PC-3 (cell line): ENCODE measurements at regions not wholly inside any gene's neighbourhood (a gene's known extent, or its start where the extent isn't known, plus 50 kb on each side); places are given as distances from the start of the nearest gene placed in this dataset.
A peak's percentile ranks its signal among the peaks of the same experiment; 100 is the strongest.
"Not testable (repeated sequence)": the region's sequence is repeated elsewhere in the genome, so short reads cannot be mapped to it uniquely, and the experiment has no call there.

Experiments used
- ATAC-seq: fragments of 200-7000 bp; cut with Tn5 transposase; 2 replicates; pipeline ENCODE4 v1.9.1; 2020; ENCODE audit warnings: mild to moderate bottlenecking, moderate library complexity
- BruUV-seq: library from RNA; stranded (reverse); fragments of 400-500 nt; replicated peaks from 2 replicates; lab custom pipeline; 2021; lab: Mats Ljungman, UMichigan
- CTCF ChIA-PET: fragments of 300-600 bp; sonication (Branson Sonifier 250); formaldehyde crosslinking; loops from one replicate; lab custom pipeline; 2022; ENCODE audit warnings: antibody characterized with exemption; lab: Charles Lee
- POLR2A ChIA-PET: fragments of 300-600 bp; sonication (Branson Sonifier 250); formaldehyde crosslinking; loops from one replicate; lab custom pipeline; 2022; ENCODE audit warnings: antibody characterized with exemption; ENCODE audit not compliant: unreplicated experiment; lab: Charles Lee
- DNase-seq: peaks from one replicate; pipeline ENCODE4 v3.0.0-alpha.2; 2015
- H2AFZ ChIP-seq: fragments of 300-600 bp; sonication (generic); 2 replicates; pipeline ENCODE4 v1.6.0; 2016; ENCODE audit warnings: antibody characterized with exemption, low read length
- H3F3A ChIP-seq: fragments of 300-600 bp; sonication (generic); one replicate; pipeline ENCODE4 v1.6.0; 2017; ENCODE audit warnings: antibody characterized with exemption, low read length, control low read depth, mild to moderate bottlenecking; ENCODE audit not compliant: unreplicated experiment
- H3K27ac ChIP-seq: fragments of 300-600 bp; sonication (generic); 2 replicates; pipeline ENCODE4 v1.5.1; 2016; ENCODE audit warnings: mild to moderate bottlenecking, low read length
- H3K27me3 ChIP-seq: fragments of 300-600 bp; sonication (generic); 2 replicates; pipeline ENCODE4 v1.6.1; 2016; ENCODE audit warnings: low read length, mixed read lengths
- H3K36me3 ChIP-seq: fragments of 300-600 bp; sonication (generic); 2 replicates; pipeline ENCODE4 v1.6.1; 2016; ENCODE audit warnings: low read depth, mixed run types, low read length, mixed read lengths
- H3K4me1 ChIP-seq: fragments of 300-600 bp; sonication (generic); 2 replicates; pipeline ENCODE4 v1.5.1; 2016; ENCODE audit warnings: low read length; ENCODE audit not compliant: insufficient read depth
- H3K4me2 ChIP-seq: fragments of 300-600 bp; sonication (generic); 2 replicates; pipeline ENCODE4 v1.6.0; 2016; ENCODE audit warnings: low read length
- H3K4me3 ChIP-seq: fragments of 300-600 bp; sonication (generic); 2 replicates; pipeline ENCODE4 v1.5.1; 2016; ENCODE audit warnings: mild to moderate bottlenecking, low read length, mixed read lengths
- H3K79me2 ChIP-seq: fragments of 300-600 bp; sonication (generic); 2 replicates; pipeline ENCODE4 v1.6.1; 2017; ENCODE audit warnings: low read length, mixed read lengths
- H3K9ac ChIP-seq: fragments of 300-600 bp; sonication (generic); 2 replicates; pipeline ENCODE4 v1.6.0; 2016; ENCODE audit warnings: mild to moderate bottlenecking, low read length
- H3K9me2 ChIP-seq: fragments of 300-600 bp; sonication (generic); replicated peaks from 2 replicates; pipeline ENCODE4 v1.6.1; 2016; ENCODE audit warnings: mixed run types, low read length, mixed read lengths
- H3K9me3 ChIP-seq: fragments of 300-600 bp; sonication (generic); 2 replicates; pipeline ENCODE4 v1.6.1; 2016; ENCODE audit warnings: low read length, mixed read lengths
- H4K20me1 ChIP-seq: fragments of 300-600 bp; sonication (generic); 2 replicates; pipeline ENCODE4 v1.6.1; 2016; ENCODE audit warnings: low read length, mixed read lengths
- CTCF ChIP-seq: fragments of 300-600 bp; sonication (generic); conservative IDR thresholded peaks from 2 replicates; pipeline ENCODE4 v1.5.1; 2017; ENCODE audit warnings: antibody characterized with exemption, low read depth, mild to moderate bottlenecking, low read length
- EZH2 ChIP-seq: fragments of 300-600 bp; sonication (generic); IDR thresholded peaks from one replicate; pipeline ENCODE4 v1.6.1; 2017; ENCODE audit warnings: antibody characterized with exemption, mild to moderate bottlenecking, low read length; ENCODE audit not compliant: unreplicated experiment
- EZH2phosphoT487 ChIP-seq: fragments of 300-600 bp; sonication (generic); IDR thresholded peaks from 2 replicates; pipeline ENCODE4 v1.6.1; 2018; ENCODE audit warnings: mild to moderate bottlenecking, antibody characterized with exemption, low read length, borderline replicate concordance
- intact Hi-C: fragments of 100-400 bp; cut with micrococcal nuclease; formaldehyde crosslinking; loops from 2 replicates; pipeline ENCODE4 v1.9.0; 2023

GRCh38 chr20:25848222-25848621 is 151.6 kb upstream of the ZNF337 start:
- Histone ChIP-seq H4K20me1 (no peaks in the 10 kb centered on the region), H3K27ac (no peak overlapping the region), H3K79me2 (0 out of 2 replicates have a peak, but pooled peaks cover 5% of the 10 kb centered on the region), H3K4me2 (no peak overlapping the region), H2AFZ (no peak overlapping the region), H3K4me1 (0 out of 2 replicates have a peak, but pooled peaks cover 4% of the 10 kb centered on the region), H3K27me3 (no peaks in the 10 kb centered on the region), H3K36me3 (no peaks in the 10 kb centered on the region), H3K4me3 (no peak overlapping the region), H3K9me2 (no peaks in the 10 kb centered on the region), H3K9ac (no peak overlapping the region), H3F3A (no peaks in the 10 kb centered on the region), H3K9me3 (no peaks in the 10 kb centered on the region)
- intact Hi-C loops: no loop called here
- ChIA-PET CTCF (no interaction called here), POLR2A (no interaction called here)
- ATAC-seq: no peak
- no TSS peak for BruUV-seq
- DNase-seq: no peak
- TF ChIP-seq EZH2 (no peak), EZH2phosphoT487 (no peak), CTCF (no peak)

GRCh38 chr20:25844640-25845039 is 148.0 kb upstream of the ZNF337 start:
- CTCF ChIA-PET, H3K4me2 ChIP-seq, BruUV-seq, H3K27me3 ChIP-seq, H3K79me2 ChIP-seq, H3F3A ChIP-seq, H3K4me1 ChIP-seq, ATAC-seq, intact Hi-C loops, POLR2A ChIA-PET, H3K9me3 ChIP-seq, H3K36me3 ChIP-seq, DNase-seq, H3K9ac ChIP-seq, H2AFZ ChIP-seq, H3K4me3 ChIP-seq, H4K20me1 ChIP-seq, H3K9me2 ChIP-seq, H3K27ac ChIP-seq: not testable (repeated sequence)

- H3K4me2 ChIP-seq, DNase-seq, POLR2A ChIA-PET, H2AFZ ChIP-seq, H3K4me1 ChIP-seq, H3K9me3 ChIP-seq, intact Hi-C loops, H3K4me3 ChIP-seq, H3K9ac ChIP-seq, H3K36me3 ChIP-seq, BruUV-seq, CTCF ChIA-PET, ATAC-seq, H3F3A ChIP-seq, H4K20me1 ChIP-seq, H3K79me2 ChIP-seq, H3K27me3 ChIP-seq, H3K27ac ChIP-seq, H3K9me2 ChIP-seq: not testable (repeated sequence)
Measured at GRCh38 chr20:25813511-25813910, 116.9 kb upstream of the ZNF337 start.

GRCh38 chr20:25798174-25798993 is 101.7 kb upstream of the ZNF337 start:
- H3K79me2 ChIP-seq, H3K9me3 ChIP-seq, H2AFZ ChIP-seq, intact Hi-C loops, DNase-seq, H3K36me3 ChIP-seq, H3K27me3 ChIP-seq, CTCF ChIA-PET, H3K4me3 ChIP-seq, H3K9ac ChIP-seq, H3K4me2 ChIP-seq, H4K20me1 ChIP-seq, H3K9me2 ChIP-seq, H3F3A ChIP-seq, H3K27ac ChIP-seq, POLR2A ChIA-PET, H3K4me1 ChIP-seq: not testable (repeated sequence)
- TSS peak; percentile 35 for BruUV-seq
- peak; percentile 81 for ATAC-seq

GRCh38 chr20:25797062-25797461 is 100.4 kb upstream of the ZNF337 start:
- H3K9me3 ChIP-seq, CTCF ChIA-PET, H3K36me3 ChIP-seq, H3K4me1 ChIP-seq, DNase-seq, BruUV-seq, H3K4me3 ChIP-seq, H3K79me2 ChIP-seq, POLR2A ChIA-PET, H3K9ac ChIP-seq, H3K27ac ChIP-seq, H2AFZ ChIP-seq, H3K27me3 ChIP-seq, H4K20me1 ChIP-seq, intact Hi-C loops, H3K4me2 ChIP-seq, H3K9me2 ChIP-seq, H3F3A ChIP-seq, ATAC-seq: not testable (repeated sequence)

GRCh38 chr20:25777241-25777640 is 80.6 kb upstream of the ZNF337 start:
- CTCF ChIA-PET, H2AFZ ChIP-seq, H3K4me2 ChIP-seq, H3K27me3 ChIP-seq, H4K20me1 ChIP-seq, H3K9ac ChIP-seq, H3K4me1 ChIP-seq, DNase-seq, H3K27ac ChIP-seq, H3K4me3 ChIP-seq, BruUV-seq, H3F3A ChIP-seq, intact Hi-C loops, ATAC-seq, H3K9me3 ChIP-seq, H3K9me2 ChIP-seq, H3K79me2 ChIP-seq, H3K36me3 ChIP-seq, POLR2A ChIA-PET: not testable (repeated sequence)
